Fibroblast of skin of scalp (primary cell): ENCODE measurements at regions not wholly inside any gene's neighbourhood (a gene's known extent, or its start where the extent isn't known, plus 50 kb on each side); places are given as distances from the start of the nearest gene placed in this dataset.

Experiments used
- DNase-seq: peaks from one replicate; pipeline ENCODE4 v3.0.0-alpha.2; 2013

DNA sequence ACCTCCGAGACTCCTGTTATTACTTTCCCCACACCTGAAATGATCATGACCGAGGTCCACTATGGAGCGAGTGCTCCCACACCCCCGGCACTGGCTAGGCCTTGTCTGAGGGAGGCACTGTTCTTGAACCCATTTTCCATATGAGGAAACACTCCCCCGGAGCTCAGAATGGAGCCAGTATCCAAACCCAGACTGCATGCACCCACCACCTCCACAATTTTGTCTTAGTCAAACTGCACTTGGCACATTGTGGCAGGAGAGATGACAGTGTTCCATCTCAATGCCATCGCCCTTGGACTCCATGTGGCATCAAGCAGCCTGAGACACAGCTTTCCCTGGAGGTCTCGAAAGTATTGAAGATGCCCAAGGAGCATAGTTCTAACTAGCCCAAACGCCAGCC, 154.1 kb downstream of the NUP210 start:
- no peak for DNase-seq

DNA sequence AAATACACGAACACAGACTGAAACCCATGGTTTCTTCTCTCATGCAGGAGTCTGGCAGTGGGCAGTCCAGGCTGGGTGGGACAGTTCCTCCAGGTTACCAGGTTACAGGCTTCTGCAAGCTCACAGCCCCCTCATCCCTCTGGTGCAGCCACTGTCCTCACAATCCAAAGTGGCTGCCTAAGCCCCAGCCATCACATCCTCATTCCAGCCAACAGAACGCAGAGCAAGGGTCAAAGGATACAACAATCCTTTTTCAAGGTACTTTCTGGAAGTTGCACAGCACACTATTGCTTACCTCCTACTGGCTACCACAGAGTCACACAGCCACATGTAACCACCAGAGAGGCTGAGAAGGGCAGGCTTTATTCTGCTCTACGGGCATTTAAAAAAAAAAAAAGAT, 154.6 kb downstream of the NUP210 start:
- DNase-seq = no peak

DNA sequence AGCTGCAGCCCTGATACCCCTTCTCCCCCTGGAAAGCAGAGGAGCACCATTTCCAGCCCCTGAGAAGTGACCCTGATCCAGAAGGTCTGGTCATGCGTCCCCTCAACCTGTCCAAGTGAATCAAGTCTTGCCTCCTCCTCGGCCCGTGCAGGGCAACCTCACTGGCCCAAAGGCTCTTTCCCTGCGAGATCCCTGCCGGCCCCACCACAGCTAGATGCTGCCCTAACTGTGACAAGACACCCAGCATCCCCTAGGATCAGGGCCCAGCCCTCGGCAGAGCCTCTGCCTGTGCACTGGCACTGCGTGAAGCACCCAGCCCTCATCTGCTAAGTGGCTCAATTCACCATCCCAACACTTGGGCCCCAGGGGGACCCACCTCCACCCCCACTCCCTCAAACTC, 155.1 kb downstream of the NUP210 start:
- DNase-seq = no peak

DNA sequence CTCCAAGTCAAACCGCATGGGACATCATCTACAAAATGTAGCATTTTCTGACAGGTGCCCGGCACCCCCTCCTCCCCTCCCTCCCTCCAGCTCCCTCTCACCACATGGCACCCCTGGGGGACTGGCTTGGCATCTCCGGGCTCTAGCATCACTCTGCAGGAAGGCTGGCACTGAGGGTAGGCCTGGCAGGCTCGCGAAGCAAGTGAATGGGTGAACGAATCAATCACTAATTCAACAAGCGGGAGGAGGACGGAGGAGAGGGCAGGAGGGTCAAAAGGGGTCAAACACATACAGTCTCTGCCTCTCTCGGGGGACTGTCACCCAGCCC, 155.7 kb downstream of the NUP210 start:
- DNase-seq = no peak

DNA sequence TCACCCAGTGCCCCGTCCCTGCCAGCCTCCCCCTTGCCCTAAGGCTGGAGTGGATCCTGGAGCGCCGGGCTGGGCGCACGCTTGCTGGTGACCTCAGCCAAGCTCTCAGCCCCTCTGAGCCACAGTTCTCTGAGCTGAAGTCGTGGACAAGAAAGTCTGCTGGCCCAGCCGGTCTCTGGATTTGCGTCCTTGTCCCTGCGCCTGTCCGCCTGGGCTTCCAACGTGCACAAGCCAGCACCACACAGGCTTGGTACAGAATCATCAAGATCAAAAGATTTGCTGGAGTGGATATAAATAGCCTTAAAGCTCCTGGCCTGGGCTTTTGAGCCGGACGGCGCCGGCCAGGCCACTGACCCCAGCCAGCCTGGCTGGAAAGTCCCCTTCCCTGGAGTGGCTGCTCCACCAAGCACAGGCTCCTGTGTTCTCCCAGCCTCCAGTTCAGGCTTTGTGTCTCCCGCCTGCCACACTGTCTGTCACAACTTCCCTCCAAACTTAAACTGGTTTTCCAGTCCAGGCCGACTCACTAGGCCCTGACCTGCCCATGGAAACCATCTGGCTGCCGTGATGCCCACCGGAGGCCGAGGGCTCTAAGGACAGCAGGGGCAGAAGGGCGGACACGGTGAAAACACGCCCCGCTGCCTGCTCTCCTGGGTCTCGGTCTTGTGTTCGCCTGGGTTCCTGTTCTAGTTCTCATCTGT, 156.2 kb downstream of the NUP210 start:
- DNase-seq = no peak

DNA sequence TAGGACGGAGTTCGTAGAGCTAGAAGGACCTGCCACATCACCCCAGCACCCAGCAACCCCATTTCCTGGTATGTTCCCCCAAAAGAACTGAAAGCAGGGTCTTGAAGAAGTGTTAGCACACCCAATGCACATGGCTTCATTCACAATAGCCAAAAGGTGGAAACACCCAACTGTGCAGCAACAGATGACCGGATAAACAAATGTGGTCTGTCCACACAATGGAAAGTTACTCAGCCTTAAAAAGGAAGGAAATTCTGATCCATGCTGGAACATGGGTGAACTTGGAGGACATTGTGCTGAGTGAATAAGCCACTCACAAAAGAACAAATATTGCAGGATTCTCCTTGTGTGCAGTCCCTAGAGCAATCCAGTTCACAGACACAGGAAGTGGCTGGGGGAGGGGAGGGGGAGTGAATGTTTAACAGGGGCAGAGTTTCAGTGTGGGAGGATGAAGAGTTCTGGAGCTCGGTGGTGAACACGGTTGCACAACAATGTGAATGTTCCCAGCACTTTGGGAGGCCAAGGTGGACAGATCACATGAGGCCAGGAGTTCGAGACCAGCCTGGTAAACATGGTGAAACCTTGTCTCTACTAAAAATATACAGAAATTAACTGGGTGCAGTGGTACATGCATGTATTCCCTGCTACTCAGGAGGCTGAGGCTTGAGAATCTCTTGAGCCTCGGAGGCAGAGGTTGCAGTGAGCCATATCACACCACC, 157.5 kb downstream of the NUP210 start:
- DNase-seq = no peak

DNA sequence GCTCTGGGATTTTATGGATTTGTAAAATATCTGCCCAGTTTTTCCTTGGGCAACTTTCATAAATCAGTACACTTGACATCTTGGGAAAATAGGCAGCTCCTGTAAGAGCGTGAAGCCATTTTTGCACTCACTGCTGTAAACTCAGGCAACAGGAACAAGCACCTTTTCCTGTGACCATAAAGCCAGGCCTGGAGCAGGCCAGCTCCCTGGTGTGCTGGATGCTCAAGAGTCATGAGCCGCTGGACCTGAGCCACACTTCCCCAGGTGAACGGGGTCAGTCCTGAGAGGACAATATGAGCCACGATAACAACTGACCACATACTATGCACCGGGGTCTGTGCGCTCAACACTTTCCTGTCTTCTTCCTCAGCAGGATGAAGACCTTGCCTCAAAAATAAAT, 158.2 kb downstream of the NUP210 start:
- DNase-seq = no peak

DNA sequence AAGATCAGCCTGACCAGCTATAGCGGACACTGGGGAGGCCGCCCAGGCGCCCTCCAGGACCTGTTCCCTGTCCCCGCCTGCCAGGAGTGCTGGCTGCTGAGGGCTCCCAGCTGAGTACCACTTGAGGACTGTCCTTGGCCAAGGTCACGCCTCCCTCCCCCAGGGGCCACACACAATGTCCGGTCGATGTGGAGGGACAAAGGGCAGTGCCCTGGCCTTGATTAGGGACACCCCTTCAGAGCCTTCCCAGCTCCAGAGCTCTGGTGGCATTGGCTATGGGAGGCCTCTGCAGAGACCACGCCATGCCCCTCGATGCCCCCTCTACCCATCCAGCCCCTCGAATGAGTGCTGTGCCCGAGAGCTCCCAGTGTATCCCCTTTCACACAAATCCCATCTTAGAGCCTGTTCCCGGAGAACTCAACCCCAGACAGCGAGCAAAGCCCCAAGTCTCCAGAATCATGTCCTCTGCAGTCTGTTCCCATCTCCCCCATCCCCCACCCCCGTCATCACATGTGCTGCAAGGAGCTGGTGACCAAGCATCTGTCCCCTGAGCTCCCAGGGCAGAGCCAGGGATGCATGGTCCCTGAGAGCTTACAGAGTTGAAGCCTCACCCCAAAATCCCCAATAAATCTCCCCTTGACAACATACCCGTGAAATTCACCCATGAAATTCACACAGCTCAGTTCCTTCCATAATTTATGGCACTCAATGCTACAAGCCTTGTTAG, 158.9 kb downstream of the NUP210 start:
- DNase-seq = no peak

DNA sequence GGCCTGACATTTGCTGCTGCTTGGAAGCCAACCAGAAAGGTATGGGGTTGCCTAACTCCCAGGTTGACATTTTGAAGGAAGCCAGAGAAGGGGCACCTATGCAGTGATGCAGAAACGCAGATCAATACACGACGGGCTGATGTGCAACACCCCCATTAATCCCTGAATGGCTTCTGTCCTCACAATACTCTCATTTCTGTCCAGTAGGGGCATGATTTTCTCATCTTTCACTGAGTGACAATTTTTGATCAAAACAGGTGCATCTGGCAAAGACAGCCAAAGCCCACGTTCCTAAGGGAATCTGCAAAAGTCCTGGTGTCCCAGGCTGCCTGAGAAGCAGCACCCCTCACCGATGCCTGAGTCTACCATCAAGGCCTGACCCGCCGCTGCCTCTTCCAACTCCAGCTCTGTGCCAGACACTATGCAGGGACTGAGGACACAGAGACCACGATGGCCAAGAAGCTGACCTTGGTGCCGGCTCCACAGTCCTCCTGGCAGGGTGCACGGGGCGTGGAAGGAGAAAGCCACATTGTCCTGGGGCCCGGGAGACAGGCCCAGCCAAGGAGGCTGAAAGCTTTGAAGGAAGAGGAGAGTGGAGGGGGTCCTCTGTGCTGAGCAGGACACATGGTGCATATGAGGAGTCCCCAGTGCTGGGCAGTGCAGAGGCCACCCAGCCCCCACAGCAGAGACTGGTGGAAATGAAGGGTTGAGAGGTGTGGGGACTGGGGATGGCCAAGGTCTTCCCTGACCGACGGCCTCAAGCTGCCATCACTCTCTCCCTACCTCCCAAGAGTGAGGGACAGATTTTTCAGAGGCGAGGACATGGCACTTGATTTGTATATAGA, 159.6 kb downstream of the NUP210 start:
- no peak for DNase-seq

DNA sequence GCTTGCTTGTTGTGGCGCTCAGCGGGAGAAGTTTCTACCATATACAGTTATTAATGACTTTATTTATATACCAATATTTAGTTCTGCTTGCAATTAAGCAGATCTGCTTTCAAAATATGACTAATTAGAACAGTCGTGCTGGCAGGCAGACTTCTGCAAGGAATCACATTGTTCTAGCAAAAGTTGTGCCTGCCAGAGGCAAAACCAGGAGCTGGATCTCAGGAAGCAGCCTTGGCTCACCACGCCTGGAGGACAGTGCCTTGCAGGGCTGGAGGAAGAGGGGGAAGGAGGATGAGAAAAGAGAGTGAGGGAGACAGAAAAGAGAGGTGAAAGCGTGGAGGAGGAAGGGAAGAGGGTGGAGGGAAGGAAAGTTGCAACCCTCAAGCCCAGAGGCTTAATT, 160.3 kb downstream of the NUP210 start:
- DNase-seq = no peak

DNA sequence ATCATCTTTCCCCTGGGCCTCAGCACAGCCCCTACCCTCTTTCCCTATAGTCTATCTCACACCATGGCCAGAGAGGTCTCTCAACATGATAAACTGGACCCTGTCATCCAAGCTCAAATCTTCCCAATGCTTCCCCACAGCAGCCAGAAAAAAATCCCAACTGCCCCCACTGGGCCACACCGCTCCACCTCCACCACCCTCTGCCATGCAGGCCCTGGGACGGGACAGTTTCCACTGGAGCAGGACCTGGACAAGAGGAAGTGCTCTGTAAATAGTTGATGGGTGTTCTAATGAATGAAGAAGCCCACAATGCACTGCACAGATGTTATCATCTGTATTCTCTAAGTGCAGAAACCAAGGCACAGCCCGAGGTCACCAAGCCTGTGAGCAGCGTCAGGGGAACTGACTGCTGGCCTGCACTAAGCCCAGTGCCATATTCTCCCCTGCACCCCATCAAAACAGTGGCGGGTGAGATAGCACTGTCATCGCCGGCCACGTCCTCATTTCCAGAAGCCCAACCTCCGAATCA, 161.1 kb downstream of the NUP210 start:
- no peak for DNase-seq

DNA sequence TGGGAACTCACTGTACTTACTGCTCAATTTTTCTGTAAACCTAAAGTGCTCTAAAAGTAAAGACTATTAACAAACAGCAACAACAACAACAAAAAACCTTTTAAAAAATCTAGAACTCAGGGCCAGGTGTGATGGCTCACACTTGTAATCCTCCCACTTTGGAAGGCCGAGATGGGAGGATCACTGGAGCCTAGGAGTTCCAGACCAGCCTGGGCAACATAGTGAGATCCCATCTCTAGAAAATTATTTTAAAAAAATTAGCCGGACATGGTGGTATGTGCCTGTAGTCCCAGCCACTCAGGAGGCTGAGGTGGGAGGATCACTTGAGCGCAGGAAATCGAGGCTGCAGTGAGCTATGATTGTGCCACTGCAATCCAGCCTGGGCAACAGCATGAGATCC, 161.8 kb downstream of the NUP210 start:
- no peak for DNase-seq

DNA sequence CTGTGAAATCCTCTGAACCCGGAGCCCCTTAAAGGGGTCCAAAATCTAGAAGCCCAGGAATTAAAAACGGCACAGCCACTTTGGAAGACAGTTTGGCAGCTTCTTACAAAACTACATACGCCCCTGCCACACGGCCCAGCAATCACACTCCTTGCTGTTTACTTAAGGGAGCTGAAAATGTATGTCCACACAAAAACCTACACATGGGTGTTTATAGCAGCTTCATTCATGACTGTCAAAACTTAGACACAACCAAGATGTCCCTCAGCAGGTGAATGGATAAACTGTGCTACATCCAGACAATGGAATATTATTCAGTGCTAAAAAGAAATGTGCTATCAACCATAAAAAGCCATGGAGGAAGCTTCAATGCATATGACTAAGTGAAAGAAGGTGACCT, 162.5 kb downstream of the NUP210 start:
- no peak for DNase-seq

DNA sequence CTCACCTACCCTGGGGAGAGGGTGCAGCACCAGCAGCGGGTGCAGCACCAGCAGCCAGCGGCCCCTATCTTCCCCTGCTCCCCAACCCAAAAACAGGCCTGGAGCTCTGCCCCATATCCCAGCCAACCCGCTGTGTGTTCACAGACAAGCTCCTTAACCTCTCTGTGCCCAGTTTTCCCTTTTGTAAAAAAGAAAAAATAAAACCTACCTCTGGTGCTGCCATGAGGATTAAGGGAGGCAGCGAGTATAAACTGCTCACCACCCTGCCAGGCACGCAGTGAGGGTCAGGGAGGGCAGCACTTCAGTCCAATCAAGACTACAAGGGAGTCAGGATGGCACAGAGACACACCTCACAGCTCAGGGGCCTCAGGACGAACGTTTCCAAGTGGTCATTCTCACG, 163.3 kb downstream of the NUP210 start:
- no peak for DNase-seq

DNA sequence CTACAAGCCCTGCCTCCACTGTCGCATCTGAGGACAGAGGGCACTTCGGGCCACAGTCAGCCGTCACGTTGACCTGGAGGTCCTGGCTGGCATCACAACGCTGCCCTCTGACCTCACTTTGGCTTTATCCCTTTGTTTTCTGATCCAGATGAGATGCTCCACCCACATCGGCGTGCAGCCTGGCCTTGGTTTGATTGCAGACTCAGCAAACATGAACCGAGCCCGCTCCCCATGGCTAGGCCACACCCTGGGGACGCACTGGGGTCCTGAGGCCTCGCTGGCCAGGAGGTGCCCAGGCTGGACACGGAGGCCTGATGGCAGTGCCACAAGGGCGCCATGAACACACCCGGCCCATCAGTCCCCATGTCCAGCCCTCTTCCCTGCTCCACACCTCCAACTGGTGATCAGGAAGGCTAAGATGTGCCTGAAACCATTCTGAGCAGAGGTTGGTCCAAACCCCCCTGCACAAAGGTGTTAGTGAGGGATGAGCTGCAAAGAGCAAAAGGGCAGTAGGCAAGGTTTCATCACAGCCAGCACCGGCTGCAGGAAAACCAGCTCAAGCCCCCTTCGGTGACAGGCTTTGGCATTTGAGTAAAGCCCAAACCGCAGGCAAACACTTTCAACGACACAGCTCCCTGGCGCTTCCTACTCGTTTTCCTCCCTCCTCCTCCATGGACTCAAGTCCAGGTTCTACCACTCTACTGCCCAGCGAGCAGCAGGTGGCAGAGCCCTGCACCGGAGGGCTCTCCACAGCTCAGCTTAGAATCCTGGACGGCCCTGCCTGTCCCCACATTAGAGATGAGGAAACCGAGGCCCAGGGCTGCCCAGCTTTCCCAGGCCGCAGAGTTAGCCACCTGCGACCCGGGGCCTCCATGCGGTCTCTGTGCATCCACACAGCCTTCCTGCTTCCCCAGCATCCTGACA, 165.8 kb downstream of the NUP210 start:
- DNase-seq = no peak

DNA sequence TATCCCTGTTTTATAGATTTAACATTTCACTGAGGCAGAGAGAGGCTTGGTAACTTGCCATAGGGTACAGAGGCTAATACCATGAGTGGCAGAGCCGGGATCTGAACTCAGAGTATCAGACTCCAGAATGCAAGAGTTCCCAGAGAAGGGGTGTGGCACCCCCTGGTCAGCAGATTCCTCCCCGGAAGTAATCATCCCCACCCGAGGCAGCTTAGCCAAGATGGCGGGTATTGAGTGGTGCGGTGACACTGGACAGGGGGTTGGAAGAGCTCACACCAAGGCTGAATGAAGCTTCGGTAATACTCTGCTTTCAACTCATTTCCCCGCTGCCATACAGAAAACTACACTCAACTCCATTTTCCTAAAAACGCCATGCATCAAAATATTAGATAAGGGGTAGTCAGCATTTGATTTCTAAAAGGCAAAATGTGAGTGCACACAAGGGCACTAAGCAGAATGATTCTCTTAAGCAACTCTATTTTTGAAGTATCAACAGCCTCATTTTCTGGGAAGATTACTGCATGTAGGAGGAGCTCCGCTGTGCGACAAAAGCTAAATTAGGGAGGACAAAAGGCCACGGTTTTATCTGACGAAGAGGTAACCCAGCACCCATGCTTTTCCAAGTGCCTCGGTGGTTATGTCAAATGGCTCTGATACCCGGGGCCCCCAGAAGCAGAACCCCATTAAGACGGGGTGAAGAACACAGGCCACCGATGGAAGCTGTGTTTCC, 166.7 kb downstream of the NUP210 start:
- no peak for DNase-seq

DNA sequence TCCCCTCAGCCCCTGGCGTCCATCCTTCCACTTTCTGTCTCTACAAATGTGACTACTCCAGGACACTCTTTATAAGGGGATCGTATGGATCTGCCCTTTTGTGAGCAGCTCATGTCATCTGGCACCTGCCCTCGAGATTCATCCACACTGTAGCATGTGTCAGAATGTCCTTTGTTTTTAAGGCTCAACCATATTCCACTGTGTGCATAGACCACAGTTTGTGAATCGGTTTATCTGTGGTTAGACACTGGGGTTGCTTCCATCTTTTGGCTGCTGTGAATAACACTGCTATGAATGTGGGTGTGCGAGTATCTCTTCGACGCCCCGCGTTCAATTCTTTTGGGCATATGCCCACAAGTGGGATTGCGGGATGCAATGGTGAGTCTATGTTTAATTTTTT, 167.9 kb downstream of the NUP210 start:
- DNase-seq = no peak

DNA sequence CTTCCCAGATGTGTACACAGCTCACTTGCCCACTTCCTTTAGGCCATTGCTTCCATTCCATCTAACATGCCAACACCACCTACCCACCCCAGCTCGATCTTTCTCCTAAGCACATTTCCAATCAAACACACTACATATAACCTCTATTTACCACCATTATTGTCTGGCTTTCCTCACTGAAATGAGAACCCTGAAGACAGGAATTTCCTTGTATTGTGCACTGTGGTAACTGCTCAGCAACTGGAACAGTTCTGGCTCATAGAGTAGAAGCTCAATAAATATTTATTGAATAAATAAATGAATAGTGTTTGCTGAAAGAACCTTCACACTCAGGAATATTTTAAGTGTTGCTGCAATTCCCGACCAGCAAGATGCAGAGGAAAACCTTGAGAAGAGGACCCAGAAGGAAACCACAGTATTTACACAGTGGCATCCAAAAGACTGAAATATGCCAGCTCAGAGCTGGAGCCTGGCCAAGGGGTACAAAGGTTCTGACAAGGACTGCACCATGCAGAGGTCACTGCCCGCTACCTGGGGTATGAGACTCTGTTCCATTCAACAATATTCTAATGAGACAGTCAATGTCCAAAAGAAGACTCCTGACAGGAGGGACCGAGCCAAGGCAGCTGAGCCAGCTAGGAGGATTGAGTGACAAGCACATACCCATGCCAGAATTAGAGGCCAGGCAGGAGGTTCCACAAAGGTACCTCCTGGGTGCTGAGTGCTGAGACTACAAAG, 168.8 kb downstream of the NUP210 start:
- DNase-seq = no peak

DNA sequence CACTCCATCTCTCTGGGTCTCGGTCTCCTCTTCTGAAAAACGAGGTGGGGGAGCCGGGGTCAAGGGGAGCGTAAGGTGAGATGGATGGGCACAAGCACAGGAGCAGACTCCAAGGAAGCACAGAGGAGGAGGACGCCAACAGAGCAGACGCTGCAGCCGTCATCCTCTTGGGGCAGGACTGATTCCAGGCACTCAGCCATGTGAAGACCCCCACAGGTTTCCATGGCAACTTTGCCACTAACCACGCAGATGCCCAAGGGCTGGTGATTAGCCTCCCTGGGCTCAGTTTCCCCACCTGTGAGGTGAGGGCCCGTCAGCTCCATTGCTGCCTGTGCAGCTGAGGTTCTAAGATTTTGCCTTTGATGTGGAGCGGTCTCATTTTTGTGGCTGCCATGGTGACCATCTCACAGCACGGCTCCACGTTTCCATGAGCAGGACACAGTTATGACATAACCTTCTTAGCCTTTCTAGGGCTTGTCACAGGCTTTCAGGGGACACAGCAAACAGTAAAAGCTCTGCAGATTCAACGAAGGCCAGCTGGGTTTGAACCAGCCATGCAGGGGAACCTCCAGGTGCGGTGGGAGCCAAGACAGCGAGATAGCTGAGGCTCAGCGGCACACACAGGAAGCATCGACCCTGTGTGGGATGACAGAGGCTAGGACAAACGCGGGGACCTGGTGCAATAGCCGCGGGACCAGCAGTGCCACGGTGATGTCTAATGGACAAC, 170.3 kb downstream of the NUP210 start:
- no peak for DNase-seq

DNA sequence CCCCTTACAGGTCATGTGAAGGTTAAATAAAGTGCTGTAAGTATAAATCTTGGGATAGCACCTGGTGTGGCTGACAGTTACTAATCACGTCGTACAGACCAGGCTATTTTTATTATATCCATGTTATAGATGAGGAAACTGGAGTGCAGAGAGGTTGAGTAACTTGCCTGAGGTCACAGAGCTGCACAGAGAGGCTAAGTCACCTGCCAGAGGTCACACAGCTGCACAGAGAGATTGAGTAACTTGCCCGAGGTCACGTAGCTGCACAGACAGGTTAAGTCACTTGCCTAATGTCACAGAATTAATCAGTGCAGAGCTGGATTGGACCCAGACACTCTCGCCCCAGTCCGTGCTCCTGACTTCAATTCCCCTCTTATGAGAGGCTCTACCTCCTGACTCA, 171.5 kb downstream of the NUP210 start:
- DNase-seq = no peak
